ENCODE measurements at regions not wholly inside any gene's neighbourhood (a gene's known extent, or its start where the extent isn't known, plus 50 kb on each side); places are given as distances from the start of the nearest gene placed in this dataset.

DNA sequence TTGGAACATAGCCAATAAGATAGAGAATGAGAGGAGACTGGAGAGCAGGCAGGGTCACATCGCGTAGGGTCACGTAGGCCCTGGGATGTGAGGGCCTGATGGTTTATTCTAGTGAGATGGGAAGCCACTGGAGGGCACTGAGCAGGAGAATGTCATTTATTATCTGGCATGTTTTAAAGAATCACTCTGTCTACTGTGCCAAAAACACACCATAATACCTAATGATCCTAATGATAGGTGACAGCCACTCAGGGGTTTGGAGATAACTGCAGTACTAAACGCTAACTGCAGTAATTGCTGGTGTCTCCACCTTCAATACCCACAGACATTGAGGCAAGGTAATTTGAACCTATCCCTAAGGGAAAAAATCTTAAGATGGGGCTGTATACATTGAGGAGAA, 185.4 kb downstream of the TTLL7 start:
- DNase-seq (ENCODE audit: low spot score): no peak

DNA sequence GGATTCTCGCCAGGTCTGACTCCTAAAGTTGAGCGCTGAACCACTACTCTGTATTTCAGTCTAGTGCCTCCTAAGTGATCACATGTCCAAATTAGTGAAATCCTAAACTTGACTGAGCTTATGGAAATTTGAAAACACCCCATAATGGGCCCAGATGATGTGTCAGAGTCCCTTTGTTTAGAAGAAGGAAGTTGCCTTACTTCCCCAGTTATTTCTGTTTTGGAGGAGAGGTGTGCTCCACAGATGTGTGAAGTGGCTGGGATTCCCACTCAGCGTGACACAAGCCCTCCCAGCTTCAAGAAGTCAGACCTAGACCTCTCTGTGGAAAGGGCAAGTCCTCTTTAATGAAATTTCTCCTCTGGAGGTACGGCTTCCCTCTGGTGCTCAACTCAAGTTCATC, 188.8 kb downstream of the TTLL7 start:
- no peak for DNase-seq (ENCODE audit: low spot score)

- no peak for DNase-seq (ENCODE audit: low spot score)
These were observed 190.4 kb downstream of the TTLL7 start for GRCh38 chr1:83808536-83808935.

DNA sequence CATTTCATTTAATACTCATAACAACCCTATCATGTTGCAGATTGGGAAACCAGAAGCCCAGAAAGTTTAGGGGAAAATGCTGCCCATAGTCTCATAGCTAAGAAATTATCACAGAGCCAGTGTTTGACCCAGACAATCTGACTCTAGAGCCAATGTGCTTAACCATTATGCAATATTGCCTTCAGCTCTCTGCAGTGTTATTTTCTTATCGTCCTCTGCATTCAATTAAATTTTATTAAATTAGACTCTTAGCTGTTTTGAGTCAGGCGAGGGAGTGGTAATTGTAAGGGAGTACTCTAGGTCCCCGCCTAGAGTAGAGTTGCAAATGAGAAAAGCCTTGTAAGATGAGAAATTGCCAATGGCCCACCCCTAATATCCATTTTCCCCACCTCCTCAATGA, 191.1 kb downstream of the TTLL7 start:
- no peak for DNase-seq (ENCODE audit: low spot score)

- no peak for DNase-seq (ENCODE audit: low spot score)
These were observed 191.7 kb downstream of the TTLL7 start for GRCh38 chr1:83807231-83807630.

- DNase-seq (ENCODE audit: low spot score): no peak
These were observed 193.0 kb downstream of the TTLL7 start for GRCh38 chr1:83805921-83806320.

- DNase-seq (ENCODE audit: low spot score): no peak
These were observed 196.3 kb downstream of the TTLL7 start for GRCh38 chr1:83802460-83803152.

- DNase-seq (ENCODE audit: low spot score): no peak
These were observed 196.9 kb downstream of the TTLL7 start for GRCh38 chr1:83802023-83802422.

DNA sequence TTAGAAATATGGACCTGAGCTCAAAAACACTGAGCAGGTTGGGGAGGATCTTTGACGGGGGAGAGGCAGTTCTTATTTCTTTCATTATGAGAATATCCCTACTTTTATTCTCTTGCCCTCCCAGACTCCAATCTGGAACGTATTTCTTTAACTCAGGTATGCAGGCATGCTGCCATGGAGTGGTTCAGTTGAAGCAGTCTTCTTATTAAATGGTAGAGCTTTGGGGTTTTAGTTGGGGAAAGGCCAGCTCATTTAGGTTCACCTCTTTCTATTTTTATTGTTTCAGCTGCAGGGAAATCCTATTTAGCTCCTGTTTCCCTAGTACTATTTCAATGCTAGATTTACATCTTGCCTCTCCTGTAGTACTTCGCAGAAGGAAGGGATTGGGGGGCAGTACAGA, 198.9 kb downstream of the TTLL7 start:
- no peak for DNase-seq (ENCODE audit: low spot score)

DNA sequence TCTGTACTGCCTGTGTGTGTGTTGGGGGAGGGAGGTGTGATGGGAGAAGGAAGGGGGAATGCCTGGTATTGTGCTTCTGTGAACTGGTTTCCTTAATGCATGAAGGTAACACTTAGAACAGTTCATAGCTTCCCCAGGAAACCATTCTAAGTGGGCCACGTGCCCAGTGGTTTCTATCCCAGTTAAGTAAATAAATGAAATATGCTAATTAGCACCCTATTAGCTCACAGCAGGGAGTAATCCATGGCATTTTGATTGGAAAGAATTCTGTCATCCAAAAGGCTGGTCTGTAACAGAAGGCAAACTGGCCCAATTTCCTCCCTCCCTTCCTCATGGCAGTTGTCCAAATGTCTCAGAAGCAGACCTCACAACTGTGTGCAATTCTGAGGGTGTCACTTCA, 199.3 kb downstream of the TTLL7 start:
- DNase-seq (ENCODE audit: low spot score): no peak

GRCh38 chr1:83798965-83799364, 200.0 kb downstream of the TTLL7 start:
- DNase-seq (ENCODE audit: low spot score): no peak

DNA sequence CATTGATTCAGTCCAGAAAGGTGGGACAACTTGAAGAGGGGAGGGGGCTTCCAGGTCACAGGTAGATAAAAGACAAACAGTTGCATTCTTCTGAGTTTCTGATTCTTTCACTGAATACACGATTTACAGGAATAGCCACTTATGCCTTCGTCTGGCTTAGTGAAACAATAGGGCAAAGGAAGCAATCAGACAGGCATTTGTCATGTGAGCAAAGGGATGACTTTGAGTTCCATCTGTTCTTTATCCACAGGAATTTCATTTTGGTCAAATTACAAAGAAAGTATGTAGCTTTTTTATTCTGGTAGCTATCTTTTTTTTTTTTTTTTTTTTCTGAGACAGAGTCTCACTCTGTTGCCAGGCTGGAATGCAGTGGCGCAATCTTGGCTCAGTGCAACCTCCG, 202.5 kb downstream of the TTLL7 start:
- no peak for DNase-seq (ENCODE audit: low spot score)

GRCh38 chr1:83794384-83794783, 204.5 kb downstream of the TTLL7 start:
- no peak for DNase-seq (ENCODE audit: low spot score)

- peak; percentile 20 for DNase-seq (ENCODE audit: low spot score)
These were observed 207.0 kb downstream of the TTLL7 start for GRCh38 chr1:83791821-83792437.

DNA sequence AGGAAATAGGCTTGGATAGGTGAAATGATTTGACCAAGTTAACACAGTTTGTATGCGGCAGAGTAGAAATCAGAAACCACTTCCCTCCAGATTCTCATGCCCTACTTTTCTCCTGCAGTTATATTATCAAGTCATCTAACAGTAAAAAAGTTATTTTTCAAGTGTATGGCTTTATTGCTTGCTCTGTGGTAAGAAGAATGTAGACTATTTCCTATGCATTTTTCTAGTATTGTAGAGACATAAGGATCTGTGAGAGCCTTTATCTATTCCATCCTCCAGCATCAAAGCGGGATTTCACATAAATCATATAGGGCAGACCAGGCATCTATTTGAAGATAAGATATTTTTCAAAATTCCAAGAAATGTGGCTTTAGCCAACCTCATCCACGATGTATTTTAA, 208.5 kb downstream of the TTLL7 start:
- DNase-seq (ENCODE audit: low spot score): no peak

GRCh38 chr1:83787246-83787998, 211.5 kb downstream of the TTLL7 start:
- DNase-seq (ENCODE audit: low spot score): no peak

DNA sequence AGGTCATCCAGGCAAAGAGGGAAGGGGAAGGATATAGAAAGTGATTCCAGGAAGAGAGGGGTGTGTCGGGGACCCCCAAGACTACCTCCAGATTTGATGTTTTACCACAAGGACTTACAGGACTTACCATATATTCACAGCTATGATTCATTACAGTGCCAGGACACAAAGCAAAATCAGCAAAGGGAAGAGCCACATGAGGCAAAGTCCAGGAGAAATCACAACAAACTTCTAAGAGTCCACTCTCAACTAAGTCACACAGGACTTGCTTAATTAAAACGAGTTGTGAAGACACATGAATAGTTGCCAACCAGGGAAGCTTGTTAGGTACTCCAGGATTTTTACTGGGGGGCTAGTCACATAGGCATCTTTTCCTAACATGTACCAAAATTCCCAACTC, 217.3 kb downstream of the TTLL7 start:
- no peak for DNase-seq (ENCODE audit: low spot score)

- DNase-seq (ENCODE audit: low spot score): no peak
These were observed 219.4 kb downstream of the TTLL7 start for GRCh38 chr1:83779565-83779964.

- no peak for DNase-seq (ENCODE audit: low spot score)
These were observed 221.2 kb downstream of the TTLL7 start for GRCh38 chr1:83777758-83778101.

DNA sequence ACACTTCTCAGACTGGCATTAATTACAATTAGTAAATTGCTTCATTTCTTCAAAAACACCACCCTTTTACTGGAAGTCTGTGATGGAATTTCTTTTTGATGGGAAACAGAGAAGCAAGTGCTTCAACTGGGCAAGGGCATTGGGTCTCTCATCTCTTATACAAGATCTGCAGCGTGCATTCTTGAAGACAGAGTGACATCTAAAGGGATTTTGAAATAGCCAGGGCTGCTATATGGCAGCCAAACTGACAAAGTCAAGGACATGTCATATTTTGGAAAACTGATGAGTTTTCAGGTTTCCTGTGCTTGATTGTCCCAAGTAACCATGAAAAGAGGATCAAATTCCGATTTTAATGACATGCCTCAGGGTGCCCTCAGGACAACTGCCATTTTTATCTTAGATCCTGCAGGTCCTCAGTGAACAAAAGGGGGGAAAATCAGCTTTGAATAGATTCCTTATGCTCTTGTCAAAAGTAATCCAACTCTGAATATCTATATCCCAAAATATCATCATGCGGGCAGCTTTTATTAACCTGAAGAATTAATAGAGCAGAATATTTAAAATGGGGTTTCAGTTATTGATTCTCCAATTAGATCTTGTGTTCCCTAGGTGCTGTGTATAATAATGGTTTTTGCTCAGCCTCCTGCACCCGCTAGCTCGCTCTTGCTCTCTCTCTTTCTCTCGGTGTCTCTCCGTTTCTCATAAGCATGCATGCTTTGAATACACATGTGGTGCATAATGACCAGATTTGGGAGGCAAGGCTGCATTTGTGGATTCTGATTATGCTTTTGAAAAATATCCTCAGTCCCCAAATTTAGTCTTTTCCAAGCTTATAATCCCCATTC, 221.8 kb downstream of the TTLL7 start:
- no peak for DNase-seq (ENCODE audit: low spot score)

DNA sequence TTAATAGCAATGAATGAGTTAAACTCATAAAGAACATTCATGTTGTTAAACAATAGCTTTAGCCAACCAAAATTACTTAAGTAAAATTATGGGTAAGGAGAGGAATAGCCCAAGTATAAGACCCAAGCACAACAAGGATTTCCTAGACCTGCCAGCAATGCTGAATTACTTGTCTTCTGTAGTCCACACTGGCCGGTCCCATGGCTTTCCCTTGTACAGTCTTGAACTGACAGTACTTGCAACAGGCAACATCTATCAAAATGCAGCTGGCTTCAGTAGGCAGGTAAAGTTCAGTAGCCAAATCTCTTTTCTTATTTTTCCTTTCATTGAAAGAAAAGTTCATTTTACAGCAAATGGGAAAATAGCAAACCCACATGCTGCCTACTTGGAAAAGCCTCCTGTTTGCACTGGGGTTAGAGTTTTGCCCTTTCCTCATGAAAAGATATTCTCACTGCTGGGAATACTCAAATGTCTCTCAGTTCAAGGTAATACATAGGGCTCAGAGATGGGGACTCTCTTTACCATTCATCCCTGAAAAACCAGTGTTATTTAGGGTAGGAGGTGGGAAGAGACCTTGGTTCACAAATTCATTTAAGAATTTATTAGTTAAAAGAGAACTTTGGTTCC, 222.8 kb downstream of the TTLL7 start:
- no peak for DNase-seq (ENCODE audit: low spot score)

DNA sequence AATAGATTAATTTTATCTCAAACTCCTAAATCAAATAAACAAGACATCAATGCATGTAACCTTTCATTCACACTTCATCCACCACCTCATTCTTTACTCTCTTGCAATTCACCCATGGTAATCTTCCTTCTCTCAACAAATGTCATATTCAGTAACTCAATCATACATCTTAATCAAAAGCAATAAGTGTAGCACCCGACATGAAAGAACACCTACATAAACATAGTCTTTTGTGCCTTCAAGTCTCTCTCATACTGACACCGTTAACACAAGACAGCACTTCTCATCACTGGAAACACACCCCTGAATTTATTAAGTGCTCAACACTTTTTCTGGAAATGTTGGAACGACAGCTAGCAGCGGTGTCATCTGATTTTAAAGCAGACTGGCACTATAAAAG, 225.9 kb downstream of the TTLL7 start:
- DNase-seq (ENCODE audit: low spot score): no peak

All from A172 (cell line).